DND-41 (cell line): ENCODE measurements at regions not wholly inside any gene's neighbourhood (a gene's known extent, or its start where the extent isn't known, plus 50 kb on each side); places are given as distances from the start of the nearest gene placed in this dataset.

Experiments used
- ATAC-seq: fragments of 200-7000 bp; cut with Tn5 transposase; 3 replicates; pipeline ENCODE4 v1.9.1; 2021; ENCODE audit warnings: low read depth; ENCODE audit not compliant: insufficient read depth
- DNase-seq: peaks from one replicate; pipeline ENCODE4 v3.0.0-alpha.2; 2020
- H2AFZ ChIP-seq: 2 replicates; pipeline ENCODE4 v1.6.0; 2012; ENCODE audit warnings: low read depth, low read length
- H3K27ac ChIP-seq: 2 replicates; pipeline ENCODE4 v1.5.1; 2012; ENCODE audit warnings: low read length, inconsistent platforms
- H3K27me3 ChIP-seq: fragments of 200-600 bp; sonication (generic); 2 replicates; pipeline ENCODE4 v1.6.0; 2012; ENCODE audit warnings: low read length, mild to moderate bottlenecking, inconsistent platforms; ENCODE audit not compliant: insufficient read depth, poor library complexity
- H3K36me3 ChIP-seq: 2 replicates; pipeline ENCODE4 v1.5.1; 2012; ENCODE audit warnings: low read length, inconsistent platforms; ENCODE audit not compliant: insufficient read depth
- H3K4me1 ChIP-seq: 2 replicates; pipeline ENCODE4 v1.5.1; 2012; ENCODE audit warnings: mild to moderate bottlenecking, low read length; ENCODE audit not compliant: insufficient read depth
- H3K4me2 ChIP-seq: 2 replicates; pipeline ENCODE4 v1.6.0; 2012; ENCODE audit warnings: mild to moderate bottlenecking, moderate library complexity, low read length, inconsistent platforms; ENCODE audit not compliant: insufficient read depth
- H3K4me3 ChIP-seq, 2 experiments: fragments of 200-600 bp in 1 of 2; shearing (Covaris generic) in 1 of 2; 2 replicates each; pipeline ENCODE4 v1.5.1; 2012 to 2016; ENCODE audit warnings: inconsistent platforms in 2 of 2, low read length in 2 of 2, mild to moderate bottlenecking in 2 of 2, low read depth in 1 of 2, moderate library complexity in 1 of 2
- H3K79me2 ChIP-seq: 2 replicates; pipeline ENCODE4 v1.6.0; 2012; ENCODE audit warnings: low read length, inconsistent platforms; ENCODE audit not compliant: insufficient read depth
- H3K9ac ChIP-seq: 2 replicates; pipeline ENCODE4 v1.6.0; 2012; ENCODE audit warnings: low read depth, mild to moderate bottlenecking, inconsistent platforms, low read length, moderate library complexity
- H3K9me3 ChIP-seq: 2 replicates; pipeline ENCODE4 v1.5.1; 2012; ENCODE audit warnings: low read length, moderate library complexity, mild to moderate bottlenecking, inconsistent platforms; ENCODE audit not compliant: insufficient read depth, severe bottlenecking
- H4K20me1 ChIP-seq: 2 replicates; pipeline ENCODE4 v1.6.0; 2012; ENCODE audit warnings: low read length; ENCODE audit not compliant: insufficient read depth
- EZH2 ChIP-seq: IDR thresholded peaks from 3 replicates; pipeline ENCODE4 v1.6.1; 2012; ENCODE audit warnings: borderline replicate concordance, low read depth, mild to moderate bottlenecking, moderate library complexity, low read length, inconsistent platforms; ENCODE audit not compliant: severe bottlenecking
- TF ChIP-seq, protein P1 (sequence below): IDR thresholded peaks from 2 replicates; pipeline ENCODE4 v1.5.1; 2012; ENCODE audit warnings: borderline replicate concordance, low read length, moderate library complexity, mild to moderate bottlenecking; ENCODE audit not compliant: poor library complexity, severe bottlenecking; ENCODE audit errors: extremely low read depth

DNA sequence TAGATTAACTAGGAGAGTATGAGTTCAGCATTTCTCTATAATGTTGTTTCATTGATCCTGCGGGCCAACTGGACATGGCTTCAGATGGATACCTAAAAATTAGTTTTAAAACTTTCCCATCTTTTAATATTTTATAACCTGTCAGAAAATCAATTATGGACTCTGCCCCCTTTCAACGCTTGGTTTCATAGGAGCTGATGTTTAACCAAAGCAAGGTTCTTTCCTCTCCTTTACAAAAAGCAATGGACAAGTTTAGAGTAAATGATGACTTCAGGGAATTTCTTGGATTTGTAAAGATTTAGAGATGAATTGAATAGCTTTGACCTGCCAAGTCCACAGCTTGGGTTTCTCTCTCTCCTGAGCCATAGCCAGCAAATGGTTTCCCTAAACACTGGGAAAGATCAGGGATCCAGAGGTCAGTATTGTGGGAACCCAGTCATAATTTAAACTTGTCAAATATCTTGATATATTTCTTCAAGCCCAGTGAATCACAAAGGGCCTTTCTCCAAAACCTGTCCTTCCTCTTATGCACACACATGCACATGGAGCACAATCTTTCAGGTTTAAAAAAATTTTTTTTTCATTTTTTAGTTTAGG lies 177.1 kb downstream of the EVX1 start:
- Histone ChIP-seq H2AFZ (no peak overlapping the region), H3K27ac (no peak overlapping the region), H3K4me2 (no peak overlapping the region), H4K20me1 (no peaks in the 10 kb centered on the region), H3K27me3 (no peaks in the 10 kb centered on the region), H3K79me2 (no peaks in the 10 kb centered on the region), H3K36me3 (no peaks in the 10 kb centered on the region), H3K4me1 (no peaks in the 10 kb centered on the region), H3K9ac (no peak overlapping the region), H3K4me3 (no peak overlapping the region), H3K9me3 (no peaks in the 10 kb centered on the region)
- TF ChIP-seq EZH2: no peak
- ATAC-seq (no peak), DNase-seq (no peak)

- DNase-seq: no peak
- H3K9me3 ChIP-seq: no peaks in the 10 kb centered on the region
- TF ChIP-seq, protein P1, sequence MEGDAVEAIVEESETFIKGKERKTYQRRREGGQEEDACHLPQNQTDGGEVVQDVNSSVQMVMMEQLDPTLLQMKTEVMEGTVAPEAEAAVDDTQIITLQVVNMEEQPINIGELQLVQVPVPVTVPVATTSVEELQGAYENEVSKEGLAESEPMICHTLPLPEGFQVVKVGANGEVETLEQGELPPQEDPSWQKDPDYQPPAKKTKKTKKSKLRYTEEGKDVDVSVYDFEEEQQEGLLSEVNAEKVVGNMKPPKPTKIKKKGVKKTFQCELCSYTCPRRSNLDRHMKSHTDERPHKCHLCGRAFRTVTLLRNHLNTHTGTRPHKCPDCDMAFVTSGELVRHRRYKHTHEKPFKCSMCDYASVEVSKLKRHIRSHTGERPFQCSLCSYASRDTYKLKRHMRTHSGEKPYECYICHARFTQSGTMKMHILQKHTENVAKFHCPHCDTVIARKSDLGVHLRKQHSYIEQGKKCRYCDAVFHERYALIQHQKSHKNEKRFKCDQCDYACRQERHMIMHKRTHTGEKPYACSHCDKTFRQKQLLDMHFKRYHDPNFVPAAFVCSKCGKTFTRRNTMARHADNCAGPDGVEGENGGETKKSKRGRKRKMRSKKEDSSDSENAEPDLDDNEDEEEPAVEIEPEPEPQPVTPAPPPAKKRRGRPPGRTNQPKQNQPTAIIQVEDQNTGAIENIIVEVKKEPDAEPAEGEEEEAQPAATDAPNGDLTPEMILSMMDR: no peak
- no peak for TF ChIP-seq EZH2
- H3K79me2 ChIP-seq: no peaks in the 10 kb centered on the region
- H3K4me3 ChIP-seq: no peak overlapping the region
- H3K27ac ChIP-seq: no peak overlapping the region
- no peaks in the 10 kb centered on the region for H3K36me3 ChIP-seq
- H3K27me3 ChIP-seq: no peaks in the 10 kb centered on the region
- no peaks in the 10 kb centered on the region for H4K20me1 ChIP-seq
- no peak overlapping the region for H2AFZ ChIP-seq
- no peak overlapping the region for H3K4me2 ChIP-seq
- H3K4me1 ChIP-seq: no peaks in the 10 kb centered on the region
- no peak for ATAC-seq
- no peak overlapping the region for H3K9ac ChIP-seq
These were observed 178.1 kb downstream of the EVX1 start for GRCh38 chr7:27420702-27421101.

DNA sequence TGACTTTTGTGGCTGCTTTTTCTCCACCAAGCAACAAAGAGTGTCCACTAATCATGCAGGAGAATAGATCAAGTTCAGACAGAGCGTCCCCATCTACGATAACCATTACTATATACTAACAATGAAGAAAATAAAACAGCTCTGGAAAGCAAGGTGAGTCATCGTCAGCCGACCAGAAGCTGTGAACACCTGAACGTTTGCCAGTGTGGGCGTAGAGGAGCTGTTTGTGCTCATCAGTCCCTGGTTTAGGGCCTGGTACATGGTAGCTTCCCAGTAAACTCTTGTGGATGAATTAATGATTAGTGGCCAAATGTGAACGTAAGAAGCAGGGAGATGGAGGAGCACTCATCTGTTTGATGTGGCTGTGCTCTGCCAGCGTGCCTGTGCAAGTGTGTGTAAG lies 180.7 kb downstream of the EVX1 start:
- no peaks in the 10 kb centered on the region for H3K36me3 ChIP-seq
- DNase-seq: no peak
- H3K79me2 ChIP-seq: no peaks in the 10 kb centered on the region
- no peak for ATAC-seq
- TF ChIP-seq EZH2: no peak
- TF ChIP-seq, protein P1: no peak
- no peaks in the 10 kb centered on the region for H4K20me1 ChIP-seq
- H3K9ac ChIP-seq: no peak overlapping the region
- no peak overlapping the region for H2AFZ ChIP-seq
- H3K4me3 ChIP-seq: no peak overlapping the region
- H3K9me3 ChIP-seq: no peaks in the 10 kb centered on the region
- H3K27me3 ChIP-seq: no peaks in the 10 kb centered on the region
- H3K4me2 ChIP-seq: no peak overlapping the region
- no peak overlapping the region for H3K27ac ChIP-seq
- no peaks in the 10 kb centered on the region for H3K4me1 ChIP-seq

- Histone ChIP-seq H3K27ac (no peak overlapping the region), H2AFZ (no peak overlapping the region), H3K4me1 (no peaks in the 10 kb centered on the region), H3K36me3 (no peaks in the 10 kb centered on the region), H3K9me3 (no peaks in the 10 kb centered on the region), H3K4me2 (no peak overlapping the region), H3K4me3 (no peak overlapping the region), H3K9ac (no peak overlapping the region), H4K20me1 (no peaks in the 10 kb centered on the region), H3K27me3 (no peaks in the 10 kb centered on the region), H3K79me2 (no peaks in the 10 kb centered on the region)
- DNase-seq (no peak), ATAC-seq (no peak)
- no peak for TF ChIP-seq EZH2
- TF ChIP-seq, protein P1: no peak
These were observed 181.2 kb downstream of the EVX1 start for GRCh38 chr7:27423821-27424220.
